ENCODE measurements at regions not wholly inside any gene's neighbourhood (a gene's known extent, or its start where the extent isn't known, plus 50 kb on each side); places are given as distances from the start of the nearest gene placed in this dataset.
"Not testable (repeated sequence)": the region's sequence is repeated elsewhere in the genome, so short reads cannot be mapped to it uniquely, and the experiment has no call there.

- Histone ChIP-seq H3K27me3 (no peaks in the 10 kb centered on the region), H3K36me3 (no peaks in the 10 kb centered on the region), H3K9me3 (replicated peaks in 1 of 11) (peaks cover 12 to 15% (median 15%) of the 10 kb centered on the region in 11 experiments), H3K9ac (no peak overlapping the region), H3K4me3 (no peak overlapping the region), H3K4me2 (no peak overlapping the region), H3K4me1 (peaks cover 0 to 6% (median 0%) of the 10 kb centered on the region in 10 experiments; a peak in 1 of 20 replicates), H4K20me1 (no peaks in the 10 kb centered on the region), H3K27ac (no peak overlapping the region)
- TF ChIP-seq Cebpa-rat (IDR thresholded peaks at IDR 0.05): no peak
Measured at GRCh38 chr2:192416060-192416459, 221.3 kb upstream of the TMEFF2 start.

GRCh38 chr2:192414794-192415193, 220.1 kb upstream of the TMEFF2 start:
- Histone ChIP-seq H3K4me1 (peaks cover 0 to 6% (median 0%) of the 10 kb centered on the region in 10 experiments; a peak in 1 of 20 replicates), H3K27ac (no peak overlapping the region), H3K9ac (no peak overlapping the region), H3K9me3 (replicated peaks in 1 of 11) (peaks cover 12 to 15% (median 15%) of the 10 kb centered on the region in 11 experiments), H4K20me1 (no peaks in the 10 kb centered on the region), H3K27me3 (no peaks in the 10 kb centered on the region), H3K36me3 (no peaks in the 10 kb centered on the region), H3K4me2 (no peak overlapping the region), H3K4me3 (no peak overlapping the region)
- no peak for TF ChIP-seq Cebpa-rat (IDR thresholded peaks at IDR 0.05)

- TF ChIP-seq Cebpa-rat (IDR thresholded peaks at IDR 0.05): no peak
- H3K27ac ChIP-seq: peak overlapping the region in 2 of 11 experiments; percentile 25 to 32; a peak in 2 of 22 replicates
Measured at GRCh38 chr2:192413812-192414681, 219.3 kb upstream of the TMEFF2 start.

DNA sequence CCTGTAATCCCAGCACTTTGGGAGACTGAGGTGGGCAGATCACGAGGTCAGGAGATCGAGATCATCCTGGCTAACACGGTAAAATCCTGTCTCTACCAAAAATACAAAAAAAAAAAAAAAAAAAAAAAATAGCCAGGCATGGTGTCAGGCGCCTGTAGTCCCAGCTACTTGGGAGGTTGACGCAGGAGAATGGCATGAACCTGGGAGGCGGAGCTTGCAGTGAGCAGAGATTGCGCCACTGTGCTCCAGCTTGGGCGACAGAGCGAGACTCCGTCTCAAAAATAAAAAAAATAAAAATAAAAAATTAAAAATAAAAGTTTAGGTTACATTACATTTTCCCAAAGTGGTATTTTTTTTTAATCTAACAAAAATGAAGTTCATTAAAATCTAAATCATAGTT, 218.1 kb upstream of the TMEFF2 start:
- H3K9me3 ChIP-seq (replicated peaks in 1 of 11): peaks cover 12 to 15% (median 15%) of the 10 kb centered on the region in 11 experiments

More at GRCh38 chr2:192413812-192414681, 219.3 kb upstream of the TMEFF2 start:
- no peaks in the 10 kb centered on the region for H3K27me3 ChIP-seq
- no peaks in the 10 kb centered on the region for H3K36me3 ChIP-seq
- H3K4me3 ChIP-seq: no peak overlapping the region
- H3K9me3 ChIP-seq (replicated peaks in 1 of 11): peaks cover 12 to 15% (median 15%) of the 10 kb centered on the region in 11 experiments
- H3K4me1 ChIP-seq: peaks cover 0 to 6% (median 0%) of the 10 kb centered on the region in 10 experiments; a peak in 1 of 20 replicates
- H3K9ac ChIP-seq: no peak overlapping the region; a peak in 1 of 22 replicates
- H4K20me1 ChIP-seq: no peaks in the 10 kb centered on the region
- H3K4me2 ChIP-seq: peak overlapping the region in 2 of 11 experiments; percentile 22 to 26; a peak in 2 of 22 replicates

GRCh38 chr2:192412394-192412793, 217.7 kb upstream of the TMEFF2 start:
- H4K20me1 ChIP-seq: no peaks in the 10 kb centered on the region
- no peak overlapping the region for H3K9ac ChIP-seq
- H3K27me3 ChIP-seq: no peaks in the 10 kb centered on the region
- peaks cover 0 to 6% (median 0%) of the 10 kb centered on the region in 10 experiments; a peak in 1 of 20 replicates for H3K4me1 ChIP-seq
- H3K9me3 ChIP-seq (replicated peaks in 1 of 11): peaks cover 12 to 15% (median 15%) of the 10 kb centered on the region in 11 experiments
- H3K4me3 ChIP-seq: no peak overlapping the region
- no peak overlapping the region for H3K4me2 ChIP-seq
- H3K36me3 ChIP-seq: no peaks in the 10 kb centered on the region
- no peak overlapping the region for H3K27ac ChIP-seq
- TF ChIP-seq Cebpa-rat (IDR thresholded peaks at IDR 0.05): no peak

More for the DNA sequence above, 218.1 kb upstream of the TMEFF2 start:
- H3K9ac ChIP-seq, H3K27ac ChIP-seq, H3K36me3 ChIP-seq, H3K27me3 ChIP-seq, H4K20me1 ChIP-seq, H3K4me2 ChIP-seq, H3K4me3 ChIP-seq, H3K4me1 ChIP-seq: not testable (repeated sequence)

GRCh38 chr2:192411755-192412154, 217.0 kb upstream of the TMEFF2 start:
- no peaks in the 10 kb centered on the region for H3K27me3 ChIP-seq
- peaks cover 0 to 6% (median 0%) of the 10 kb centered on the region in 10 experiments; a peak in 1 of 20 replicates for H3K4me1 ChIP-seq
- H3K36me3 ChIP-seq: no peaks in the 10 kb centered on the region
- no peak overlapping the region for H3K4me2 ChIP-seq
- H3K9ac ChIP-seq: no peak overlapping the region
- no peaks in the 10 kb centered on the region for H4K20me1 ChIP-seq
- TF ChIP-seq Cebpa-rat (IDR thresholded peaks at IDR 0.05): no peak
- H3K9me3 ChIP-seq (replicated peaks in 1 of 11): peaks cover 12 to 15% (median 15%) of the 10 kb centered on the region in 11 experiments
- H3K4me3 ChIP-seq: no peak overlapping the region
- H3K27ac ChIP-seq: no peak overlapping the region

DNA sequence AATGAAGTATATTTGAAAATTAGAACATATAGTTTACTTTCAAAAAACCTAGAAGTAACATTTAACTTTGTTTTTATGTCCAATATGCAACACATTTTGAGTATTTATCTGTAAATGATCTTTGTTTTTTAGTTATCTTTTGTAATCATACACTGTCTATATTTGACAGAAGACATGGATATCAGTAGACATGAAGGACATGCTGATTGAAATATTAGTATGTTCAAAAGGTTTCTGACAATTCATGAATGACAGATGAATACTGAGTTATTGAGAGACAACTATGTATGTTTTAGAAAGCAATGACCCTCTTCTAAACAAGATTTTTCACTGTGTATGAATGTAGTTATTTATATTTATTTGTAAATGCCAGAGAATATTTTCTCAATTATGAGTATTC, 215.6 kb upstream of the TMEFF2 start:
- TF ChIP-seq Cebpa-rat (IDR thresholded peaks at IDR 0.05): no peak
- H3K27me3 ChIP-seq: no peaks in the 10 kb centered on the region
- H4K20me1 ChIP-seq: no peaks in the 10 kb centered on the region
- no peak overlapping the region for H3K27ac ChIP-seq
- H3K4me1 ChIP-seq: peaks cover 0 to 6% (median 0%) of the 10 kb centered on the region in 10 experiments; a peak in 1 of 20 replicates
- no peak overlapping the region for H3K4me2 ChIP-seq
- no peaks in the 10 kb centered on the region for H3K36me3 ChIP-seq
- no peak overlapping the region for H3K4me3 ChIP-seq
- peaks cover 12 to 15% (median 15%) of the 10 kb centered on the region in 11 experiments for H3K9me3 ChIP-seq (replicated peaks in 1 of 11)
- H3K9ac ChIP-seq: no peak overlapping the region

GRCh38 chr2:192407692-192408091, 213.0 kb upstream of the TMEFF2 start:
- Histone ChIP-seq H3K27me3 (no peaks in the 10 kb centered on the region), H3K27ac (no peak overlapping the region), H3K4me2 (no peak overlapping the region), H3K4me3 (no peak overlapping the region), H4K20me1 (no peaks in the 10 kb centered on the region), H3K9me3 (replicated peaks in 1 of 11) (no peaks in the 10 kb centered on the region), H3K9ac (no peak overlapping the region), H3K4me1 (no peaks in the 10 kb centered on the region), H3K36me3 (no peaks in the 10 kb centered on the region)
- TF ChIP-seq Cebpa-rat (IDR thresholded peaks at IDR 0.05): no peak

GRCh38 chr2:192398236-192398635, 203.5 kb upstream of the TMEFF2 start:
- no peak overlapping the region for H3K9ac ChIP-seq
- H3K27ac ChIP-seq: no peak overlapping the region
- H4K20me1 ChIP-seq: no peaks in the 10 kb centered on the region
- no peaks in the 10 kb centered on the region for H3K36me3 ChIP-seq
- no peak overlapping the region for H3K4me2 ChIP-seq
- H3K4me1 ChIP-seq: no peaks in the 10 kb centered on the region
- H3K27me3 ChIP-seq: no peaks in the 10 kb centered on the region
- TF ChIP-seq Cebpa-rat (IDR thresholded peaks at IDR 0.05): no peak
- H3K4me3 ChIP-seq: no peak overlapping the region
- H3K9me3 ChIP-seq (replicated peaks in 1 of 11): no peaks in the 10 kb centered on the region
